ENCODE measurements at regions not wholly inside any gene's neighbourhood (a gene's known extent, or its start where the extent isn't known, plus 50 kb on each side); places are given as distances from the start of the nearest gene placed in this dataset.

DNA sequence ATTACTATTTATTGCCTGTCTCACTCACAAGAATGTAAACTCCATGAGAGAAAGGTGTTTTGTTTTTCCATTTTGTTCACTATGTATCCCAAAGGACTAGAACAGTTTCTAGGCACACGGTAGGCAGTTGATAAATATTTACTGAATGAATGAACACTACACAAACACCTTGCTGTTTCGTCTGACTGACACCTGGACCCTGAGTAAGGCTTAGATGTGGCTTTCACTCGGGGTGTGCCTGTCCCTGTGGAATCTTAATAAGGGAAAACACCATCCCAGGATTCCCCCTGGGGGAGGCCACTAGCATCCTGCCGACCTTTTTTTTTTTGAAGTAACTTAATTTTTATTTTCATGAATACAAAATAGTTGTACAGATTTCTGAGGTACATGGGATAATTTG, 66.6 kb upstream of the STEAP1B start:
- Histone ChIP-seq H3K4me1 (replicated peaks in 1 of 4; ENCODE audit: control insufficient read depth in 3 of 4, insufficient read depth in 4 of 4, low read length in 3 of 4) (peaks cover 9 to 25% (median 20%) of the 10 kb centered on the region in 4 experiments), H2BK15ac (ENCODE audit: low read length) (no peak overlapping the region), H3K4me2 (ENCODE audit: insufficient read depth in 1 of 2, low read depth in 2 of 2, low read length in 2 of 2) (no peak overlapping the region), H2AFZ (ENCODE audit: low read length) (no peak overlapping the region), H3K4ac (replicated peaks; ENCODE audit: insufficient read length, low read depth, low read length) (no peak overlapping the region), H3K56ac (replicated peaks; ENCODE audit: insufficient read length, low read depth, low read length) (no peak overlapping the region), H4K91ac (replicated peaks; ENCODE audit: insufficient read length, low read length) (no peak overlapping the region), H2AK5ac (ENCODE audit: low read depth, low read length) (no peak overlapping the region), H2BK120ac (replicated peaks; ENCODE audit: low read depth, low read length) (no peak overlapping the region), H3K9me3 (ENCODE audit: insufficient read depth in 2 of 2, low read depth in 1 of 2, low read length in 1 of 2) (no peaks in the 10 kb centered on the region), H3K27ac (ENCODE audit: low read depth, low read length) (no peak overlapping the region), H3K18ac (ENCODE audit: extremely low read depth, low read length) (no peak overlapping the region), H3K27me3 (replicated peaks in 1 of 4; ENCODE audit: control insufficient read depth in 3 of 4, extremely low read depth in 1 of 4, insufficient read depth in 3 of 4, low read length in 3 of 4) (no peaks in the 10 kb centered on the region), H4K20me1 (replicated peaks in 1 of 2; ENCODE audit: control insufficient read depth in 1 of 2, insufficient read depth in 2 of 2, low read length in 2 of 2) (no peaks in the 10 kb centered on the region), H4K5ac (ENCODE audit: insufficient read length, low read depth, low read length) (no peak overlapping the region), H3K14ac (ENCODE audit: insufficient read length) (no peak overlapping the region), H3K23ac (ENCODE audit: insufficient read length) (no peak overlapping the region), H2BK20ac (ENCODE audit: low read length) (no peak overlapping the region), H3K79me1 (ENCODE audit: low read depth, low read length) (no peaks in the 10 kb centered on the region; the same call in 1 of the 2 replicates), H3K4me3 (ENCODE audit: extremely low read depth in 1 of 4, insufficient read depth in 2 of 4, low read depth in 3 of 4, low read length in 4 of 4) (no peak overlapping the region), H2BK5ac (ENCODE audit: low read depth, low read length) (no peak overlapping the region), H4K8ac (ENCODE audit: extremely low read depth, insufficient read depth, low read length) (no peak overlapping the region), H2BK12ac (ENCODE audit: low read depth, low read length) (no peak overlapping the region), H3K9ac (replicated peaks in 1 of 4; ENCODE audit: extremely low read depth in 1 of 4, low read depth in 3 of 4, low read length in 3 of 4) (no peak overlapping the region), H3K23me2 (ENCODE audit: low read depth, low read length) (no peaks in the 10 kb centered on the region), H3K36me3 (ENCODE audit: control insufficient read depth in 2 of 4, insufficient read depth in 4 of 4, low read length in 3 of 4) (no peaks in the 10 kb centered on the region), H3K79me2 (ENCODE audit: control insufficient read depth in 1 of 2, insufficient read depth in 2 of 2, low read length in 2 of 2) (no peaks in the 10 kb centered on the region)
- ChIA-PET CTCF (ENCODE audit: partially characterized antibody) (no interaction called here), POLR2A (ENCODE audit: partially characterized antibody) (no interaction called here)
- no peak for FAIRE-seq
- DNase-seq (ENCODE audit: low read depth in 1 of 2, low spot score in 2 of 2): no peak
- WGBS, 2 experiments (ENCODE audit: extremely low coverage in 1 of 2, insufficient coverage in 1 of 2, insufficient read length in 1 of 2, insufficient replicate concordance in 2 of 2, low coverage in 1 of 2, low lambda C conversion rate in 2 of 2, missing lambda C conversion rate in 1 of 2): 87% methylated on average over 4 of the region's 4 CpGs; no CpG with 5 or more reads in 1 of the 2 experiments
- TF ChIP-seq CEBPB (IDR thresholded peaks at IDR 0.05; ENCODE audit: low read depth, low read length): no peak
- TF ChIP-seq NRF1 (IDR thresholded peaks at IDR 0.05; ENCODE audit: low read depth, low read length): no peak
- no peak for TF ChIP-seq SAP30 (IDR thresholded peaks at IDR 0.05; ENCODE audit: insufficient read depth, insufficient replicate concordance, low read length)
- no peak for TF ChIP-seq SP1 (IDR thresholded peaks at IDR 0.05; ENCODE audit: low read depth, low read length)
- TF ChIP-seq, protein P1, sequence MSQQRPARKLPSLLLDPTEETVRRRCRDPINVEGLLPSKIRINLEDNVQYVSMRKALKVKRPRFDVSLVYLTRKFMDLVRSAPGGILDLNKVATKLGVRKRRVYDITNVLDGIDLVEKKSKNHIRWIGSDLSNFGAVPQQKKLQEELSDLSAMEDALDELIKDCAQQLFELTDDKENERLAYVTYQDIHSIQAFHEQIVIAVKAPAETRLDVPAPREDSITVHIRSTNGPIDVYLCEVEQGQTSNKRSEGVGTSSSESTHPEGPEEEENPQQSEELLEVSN (IDR thresholded peaks at IDR 0.05): no peak
